HepG2 (cell line): ENCODE measurements at regions not wholly inside any gene's neighbourhood (a gene's known extent, or its start where the extent isn't known, plus 50 kb on each side); places are given as distances from the start of the nearest gene placed in this dataset.
A peak's percentile ranks its signal among the peaks of the same experiment; 100 is the strongest.

Experiments
- CREB1 ChIP-seq, 2 experiments: fragments of 450-650 bp in 1 of 2; IDR thresholded peaks; 2 replicates each; pipeline ENCODE4 v1.6.1; 2016 to 2017; ENCODE audit warnings: control low read depth in 1 of 2, mild to moderate bottlenecking in 1 of 2, missing compliant biosample characterization in 1 of 2, missing genetic modification characterization in 1 of 2
- FOXA1 ChIP-seq, 2 experiments: fragments of 450-650 bp in 1 of 2; sonication (generic) in 1 of 2; formaldehyde crosslinking in 1 of 2; IDR thresholded peaks; 2 replicates each; pipeline versions ENCODE4 v1.4.0 to v1.6.1; 2016 to 2020; ENCODE audit warnings: missing genetic modification reagents in 1 of 2
- HNF1A ChIP-seq, 2 experiments: sonication (generic) in 1 of 2; formaldehyde crosslinking in 1 of 2; IDR thresholded peaks; 2 replicates each; pipeline versions ENCODE4 v1.4.0 to v1.6.1; 2016 to 2020; ENCODE audit warnings: borderline replicate concordance in 1 of 2, low read depth in 1 of 2, mild to moderate bottlenecking in 1 of 2, missing genetic modification reagents in 1 of 2
- HOXA9 ChIP-seq: sonication (generic); formaldehyde crosslinking; IDR thresholded peaks from 2 replicates; pipeline ENCODE4 v1.8.1; 2022; ENCODE audit warnings: missing genetic modification reagents, mild to moderate bottlenecking, moderate library complexity, borderline replicate concordance
- NFKB2 ChIP-seq: sonication (generic); formaldehyde crosslinking; IDR thresholded peaks from 2 replicates; pipeline ENCODE4 v1.4.0; 2020; ENCODE audit warnings: missing genetic modification reagents, borderline replicate concordance
- PAWR ChIP-seq: sonication (generic); formaldehyde crosslinking; IDR thresholded peaks from 2 replicates; pipeline ENCODE4 v1.4.0; 2020; ENCODE audit warnings: missing genetic modification reagents, mild to moderate bottlenecking, borderline replicate concordance
- REPIN1 ChIP-seq: sonication (generic); formaldehyde crosslinking; IDR thresholded peaks from 2 replicates; pipeline ENCODE4 v1.8.0; 2022; ENCODE audit warnings: missing genetic modification reagents, low read depth, mild to moderate bottlenecking, borderline replicate concordance
- SMYD3 ChIP-seq: sonication (generic); formaldehyde crosslinking; IDR thresholded peaks from 2 replicates; pipeline ENCODE4 v1.8.1; 2023; ENCODE audit warnings: mild to moderate bottlenecking, missing genetic modification reagents
- SNAPC4 ChIP-seq: sonication (generic); formaldehyde crosslinking; IDR thresholded peaks from 2 replicates; pipeline ENCODE4 v1.4.0; 2020; ENCODE audit warnings: mild to moderate bottlenecking, missing genetic modification reagents
- STAT5B ChIP-seq: sonication (generic); formaldehyde crosslinking; IDR thresholded peaks from 2 replicates; pipeline ENCODE4 v1.4.0; 2020; ENCODE audit warnings: missing genetic modification reagents
- ZNF354B ChIP-seq: sonication (generic); formaldehyde crosslinking; IDR thresholded peaks from 2 replicates; pipeline ENCODE4 v1.8.0; 2022; ENCODE audit warnings: mild to moderate bottlenecking, missing genetic modification reagents
- ZNF883 ChIP-seq: sonication (generic); formaldehyde crosslinking; IDR thresholded peaks from 2 replicates; pipeline ENCODE4 v1.5.1; 2020; ENCODE audit warnings: mild to moderate bottlenecking, missing genetic modification reagents; ENCODE audit errors: not compliant biosample characterization
- ZSCAN21 ChIP-seq: sonication (generic); formaldehyde crosslinking; IDR thresholded peaks from 2 replicates; pipeline ENCODE4 v1.8.0; 2022; ENCODE audit warnings: mild to moderate bottlenecking, missing genetic modification reagents, moderate library complexity, borderline replicate concordance
- TF ChIP-seq, protein P1 (sequence below): sonication (generic); formaldehyde crosslinking; IDR thresholded peaks from 2 replicates; pipeline ENCODE4 v1.4.0; 2020; ENCODE audit warnings: missing genetic modification reagents
- TF ChIP-seq, protein P2 (sequence below): sonication (generic); formaldehyde crosslinking; IDR thresholded peaks from 2 replicates; pipeline ENCODE4 v1.5.0; 2020; ENCODE audit warnings: missing genetic modification reagents, mild to moderate bottlenecking, borderline replicate concordance

DNA sequence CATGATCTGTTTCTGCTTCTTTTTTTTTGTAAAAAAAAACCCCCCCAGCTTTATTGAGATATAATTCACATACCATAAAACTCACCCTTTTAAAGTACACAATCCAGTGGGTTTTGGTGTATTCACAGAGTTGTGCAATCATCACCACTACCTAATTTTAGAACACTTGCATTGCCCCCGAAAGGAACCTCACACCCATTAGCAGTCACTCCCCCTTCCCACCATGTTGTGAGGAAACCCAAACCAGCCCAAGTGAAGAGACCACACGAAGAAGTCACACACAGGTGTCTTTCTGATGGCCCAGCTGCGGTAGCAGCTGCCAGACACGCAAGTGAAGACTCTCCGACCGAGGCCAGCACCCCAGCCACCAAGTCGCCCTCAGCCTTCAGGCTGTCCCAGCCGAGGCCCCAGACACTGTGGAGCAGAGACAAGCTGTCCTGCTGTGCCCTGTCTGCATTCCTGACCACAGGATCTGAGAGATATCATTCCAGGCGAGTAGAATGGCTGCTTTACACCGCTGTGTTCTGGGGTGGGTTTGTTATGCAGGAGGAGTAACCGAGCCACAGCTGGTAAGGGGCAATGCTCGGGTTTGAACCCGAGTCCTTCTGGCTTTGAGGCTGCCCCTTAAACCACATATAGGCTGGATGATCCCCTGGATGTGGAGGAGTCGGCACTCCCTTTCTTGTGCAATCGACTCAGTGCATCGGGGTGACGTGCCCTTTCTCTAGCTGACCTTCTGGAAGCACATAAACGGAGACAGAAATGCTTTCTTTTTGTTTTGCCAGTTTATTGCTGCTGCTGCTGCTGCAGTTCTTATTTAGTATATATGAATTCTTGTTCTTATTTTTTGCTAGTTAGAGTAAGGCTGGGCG lies 59.1 kb upstream of the PTPN1 start (continued):
- TF ChIP-seq FOXA1 (IDR thresholded peaks at IDR 0.05) (no peak), FOXA1 (CRISPR knock-in tag; IDR thresholded peaks at IDR 0.05) (no peak), STAT5B (CRISPR knock-in tag) (no peak), PAWR (no peak), HOXA9 (CRISPR knock-in tag) (no peak; the same call in 1 of the 2 replicates), SNAPC4 (CRISPR knock-in tag) (peak; percentile 49; the same call in 1 of the 2 replicates), ZSCAN21 (no peak; the same call in 1 of the 2 replicates), ZNF354B (no peak), HNF1A (IDR thresholded peaks at IDR 0.05; ENCODE audit: low read depth) (no peak), HNF1A (CRISPR knock-in tag; IDR thresholded peaks at IDR 0.05; ENCODE audit: borderline replicate concordance) (peak; percentile 39; the same call in 1 of the 2 replicates), ZNF883 (CRISPR knock-in tag) (no peak), SMYD3 (no peak), CREB1 (IDR thresholded peaks at IDR 0.05) (no peak), CREB1 (CRISPR knock-in tag; IDR thresholded peaks at IDR 0.05) (no peak), NFKB2 (CRISPR knock-in tag) (peak; percentile 68; the same call in 1 of the 2 replicates), REPIN1 (CRISPR knock-in tag) (peak; percentile 51; the same call in 1 of the 2 replicates)
- TF ChIP-seq, protein P1, sequence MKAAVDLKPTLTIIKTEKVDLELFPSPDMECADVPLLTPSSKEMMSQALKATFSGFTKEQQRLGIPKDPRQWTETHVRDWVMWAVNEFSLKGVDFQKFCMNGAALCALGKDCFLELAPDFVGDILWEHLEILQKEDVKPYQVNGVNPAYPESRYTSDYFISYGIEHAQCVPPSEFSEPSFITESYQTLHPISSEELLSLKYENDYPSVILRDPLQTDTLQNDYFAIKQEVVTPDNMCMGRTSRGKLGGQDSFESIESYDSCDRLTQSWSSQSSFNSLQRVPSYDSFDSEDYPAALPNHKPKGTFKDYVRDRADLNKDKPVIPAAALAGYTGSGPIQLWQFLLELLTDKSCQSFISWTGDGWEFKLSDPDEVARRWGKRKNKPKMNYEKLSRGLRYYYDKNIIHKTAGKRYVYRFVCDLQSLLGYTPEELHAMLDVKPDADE (CRISPR knock-in tag): no peak
- TF ChIP-seq, protein P2, sequence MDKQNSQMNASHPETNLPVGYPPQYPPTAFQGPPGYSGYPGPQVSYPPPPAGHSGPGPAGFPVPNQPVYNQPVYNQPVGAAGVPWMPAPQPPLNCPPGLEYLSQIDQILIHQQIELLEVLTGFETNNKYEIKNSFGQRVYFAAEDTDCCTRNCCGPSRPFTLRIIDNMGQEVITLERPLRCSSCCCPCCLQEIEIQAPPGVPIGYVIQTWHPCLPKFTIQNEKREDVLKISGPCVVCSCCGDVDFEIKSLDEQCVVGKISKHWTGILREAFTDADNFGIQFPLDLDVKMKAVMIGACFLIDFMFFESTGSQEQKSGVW: no peak
